Transverse colon (tissue), 4 donors: ENCODE measurements at regions not wholly inside any gene's neighbourhood (a gene's known extent, or its start where the extent isn't known, plus 50 kb on each side); places are given as distances from the start of the nearest gene placed in this dataset.

Experiments used
- POLR2A ChIP-seq: fragments of 450-650 bp; IDR thresholded peaks from one replicate; pipeline ENCODE4 v1.6.1; 2016; ENCODE audit warnings: antibody characterized with exemption, mild to moderate bottlenecking, moderate library complexity
- POLR2AphosphoS5 ChIP-seq, 3 donors: sonication (generic); formaldehyde crosslinking; IDR thresholded peaks; one replicate each; pipeline ENCODE4 v1.6.1; 2016; ENCODE audit warnings: antibody characterized with exemption in 3 of 3
- TF ChIP-seq, protein P1 (sequence below), 5 experiments: fragments of 200-600 bp in 3 of 5; fragments of 450-650 bp in 2 of 5; sonication (generic) in 3 of 5; IDR thresholded peaks; 1 replicate in 2 of 5; 2 replicates in 3 of 5; pipeline ENCODE4 v1.5.1; 2016 to 2017; ENCODE audit warnings: antibody characterized with exemption in 5 of 5, inconsistent platforms in 3 of 5, mild to moderate bottlenecking in 2 of 5, moderate library complexity in 1 of 5

GRCh38 chr15:92817339-92817886 lies 82.7 kb upstream of the CHD2 start:
- TF ChIP-seq, protein P1, sequence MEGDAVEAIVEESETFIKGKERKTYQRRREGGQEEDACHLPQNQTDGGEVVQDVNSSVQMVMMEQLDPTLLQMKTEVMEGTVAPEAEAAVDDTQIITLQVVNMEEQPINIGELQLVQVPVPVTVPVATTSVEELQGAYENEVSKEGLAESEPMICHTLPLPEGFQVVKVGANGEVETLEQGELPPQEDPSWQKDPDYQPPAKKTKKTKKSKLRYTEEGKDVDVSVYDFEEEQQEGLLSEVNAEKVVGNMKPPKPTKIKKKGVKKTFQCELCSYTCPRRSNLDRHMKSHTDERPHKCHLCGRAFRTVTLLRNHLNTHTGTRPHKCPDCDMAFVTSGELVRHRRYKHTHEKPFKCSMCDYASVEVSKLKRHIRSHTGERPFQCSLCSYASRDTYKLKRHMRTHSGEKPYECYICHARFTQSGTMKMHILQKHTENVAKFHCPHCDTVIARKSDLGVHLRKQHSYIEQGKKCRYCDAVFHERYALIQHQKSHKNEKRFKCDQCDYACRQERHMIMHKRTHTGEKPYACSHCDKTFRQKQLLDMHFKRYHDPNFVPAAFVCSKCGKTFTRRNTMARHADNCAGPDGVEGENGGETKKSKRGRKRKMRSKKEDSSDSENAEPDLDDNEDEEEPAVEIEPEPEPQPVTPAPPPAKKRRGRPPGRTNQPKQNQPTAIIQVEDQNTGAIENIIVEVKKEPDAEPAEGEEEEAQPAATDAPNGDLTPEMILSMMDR (IDR thresholded peaks at IDR 0.05), result no peak
- TF ChIP-seq POLR2A, result no peak
- TF ChIP-seq POLR2AphosphoS5 (IDR thresholded peaks at IDR 0.05), result no peak
